GM19468 (cell line): ENCODE measurements at regions not wholly inside any gene's neighbourhood (a gene's known extent, or its start where the extent isn't known, plus 50 kb on each side); places are given as distances from the start of the nearest gene placed in this dataset.

Experiments used
- ATAC-seq: cut with Tn5 transposase; IDR thresholded peaks from one replicate; pipeline ENCODE4 v1.9.1; 2021; ENCODE audit warnings: mild to moderate bottlenecking, moderate library complexity, moderate number of reproducible peaks; ENCODE audit not compliant: unreplicated experiment; ENCODE audit errors: extremely low read depth

DNA sequence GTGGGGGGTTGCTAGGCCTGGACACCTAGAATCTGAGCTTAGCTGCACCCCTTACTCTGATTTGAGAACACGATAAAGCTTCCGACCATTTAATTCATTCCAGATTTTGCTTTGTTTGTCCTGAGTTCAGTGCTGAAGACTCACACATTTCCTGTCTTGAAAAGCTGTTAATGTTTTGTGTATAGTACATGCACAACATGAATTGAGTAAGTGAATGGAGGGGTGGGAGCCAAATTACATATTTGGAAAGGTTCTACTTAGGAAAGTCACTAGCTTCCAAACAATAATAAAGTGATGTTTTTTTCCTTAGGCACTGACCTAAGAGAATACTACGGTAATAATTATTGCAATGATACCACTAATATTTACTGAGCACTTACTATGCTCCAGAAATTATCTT, 955.2 kb upstream of the NR2F2 start:
- ATAC-seq: no peak

DNA sequence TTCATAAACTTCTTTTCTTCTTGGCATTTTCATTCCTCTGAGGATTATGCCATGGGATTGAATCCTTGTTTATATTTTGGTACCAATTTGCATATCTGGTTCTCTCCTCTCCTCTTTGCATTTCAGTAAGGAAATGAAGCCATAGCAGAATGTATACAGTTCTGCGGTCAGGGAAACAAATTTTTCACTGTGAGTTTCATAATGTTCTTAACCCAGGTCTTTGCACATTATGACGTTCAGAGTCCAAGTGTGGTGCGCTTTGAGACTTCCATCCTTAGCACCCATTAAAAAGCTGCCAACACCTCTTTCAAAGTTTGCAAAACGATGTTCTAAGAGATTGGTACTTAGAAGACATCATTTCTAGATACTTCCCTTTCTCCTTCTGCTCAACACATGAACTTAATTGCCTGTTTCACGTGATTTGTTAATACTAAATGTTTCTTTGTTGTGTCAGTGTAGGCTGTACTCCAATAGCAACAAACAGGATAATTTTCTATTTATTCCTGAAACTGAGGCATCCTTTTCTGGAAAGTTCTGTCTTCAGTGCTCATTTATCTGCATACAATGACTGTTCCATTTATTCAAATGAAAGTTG, 953.1 kb upstream of the NR2F2 start:
- ATAC-seq: no peak

DNA sequence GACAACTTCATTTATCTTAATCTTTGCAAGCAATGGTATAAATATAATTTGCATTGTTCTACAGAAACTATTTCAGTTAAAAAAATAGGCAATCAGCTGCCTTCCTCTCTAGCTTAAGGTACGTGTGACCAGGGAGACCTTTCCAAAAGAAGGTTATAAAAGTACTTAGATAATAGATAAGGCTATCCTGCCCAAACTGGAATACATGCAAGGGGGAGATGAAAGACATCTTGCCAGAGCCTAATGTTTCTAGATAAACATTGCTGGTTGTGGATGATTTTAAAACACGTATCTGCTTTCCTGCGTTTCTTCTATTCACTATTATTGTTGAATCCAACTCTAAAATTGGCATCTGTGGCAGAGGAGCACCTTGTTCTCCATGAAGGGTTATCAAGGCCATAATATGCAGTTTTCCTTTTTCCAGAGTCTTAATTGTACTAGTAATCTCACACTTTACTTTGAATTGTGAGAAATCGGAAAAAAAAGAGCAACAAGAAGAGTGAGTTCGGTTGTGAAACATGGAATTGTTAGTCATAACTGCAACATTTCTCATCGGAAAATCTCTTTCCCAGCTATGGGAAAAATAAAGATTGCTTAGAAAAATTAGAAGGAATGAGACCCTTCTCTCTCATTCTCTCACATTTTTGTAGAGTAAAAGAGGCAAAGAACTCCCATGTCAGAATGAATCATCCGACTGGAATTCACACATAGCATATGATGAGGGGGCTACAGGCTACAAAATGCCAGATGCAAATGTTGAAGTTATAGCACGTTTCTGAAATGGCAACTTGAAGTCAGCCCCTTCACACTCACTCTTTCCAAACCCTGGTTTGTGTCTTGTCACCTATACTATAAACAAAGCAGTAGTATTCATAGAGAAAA, 936.1 kb upstream of the NR2F2 start:
- ATAC-seq: no peak

GRCh38 chr15:95400428-95400827, 930.1 kb upstream of the NR2F2 start:
- no peak for ATAC-seq

GRCh38 chr15:95401587-95401986, 928.9 kb upstream of the NR2F2 start:
- ATAC-seq: no peak

DNA sequence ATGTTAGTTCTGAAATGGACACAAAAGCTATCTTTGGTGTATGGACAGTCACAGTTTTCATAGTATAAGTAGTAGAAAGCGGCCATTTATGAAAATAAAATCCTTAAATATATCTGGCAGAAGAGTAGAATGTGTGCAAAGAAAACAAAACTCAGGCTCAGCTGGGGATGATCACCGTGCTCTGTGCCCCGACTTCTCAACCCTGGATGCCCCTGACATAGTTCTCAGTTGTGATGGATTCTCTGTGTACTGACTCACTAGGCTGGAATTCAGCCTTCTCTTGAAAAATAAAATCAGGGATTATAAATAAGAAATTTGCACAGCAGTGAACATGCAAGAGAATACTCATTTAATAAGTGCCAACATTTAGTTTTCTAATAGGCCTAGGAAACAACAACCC, 925.1 kb upstream of the NR2F2 start:
- ATAC-seq: no peak

DNA sequence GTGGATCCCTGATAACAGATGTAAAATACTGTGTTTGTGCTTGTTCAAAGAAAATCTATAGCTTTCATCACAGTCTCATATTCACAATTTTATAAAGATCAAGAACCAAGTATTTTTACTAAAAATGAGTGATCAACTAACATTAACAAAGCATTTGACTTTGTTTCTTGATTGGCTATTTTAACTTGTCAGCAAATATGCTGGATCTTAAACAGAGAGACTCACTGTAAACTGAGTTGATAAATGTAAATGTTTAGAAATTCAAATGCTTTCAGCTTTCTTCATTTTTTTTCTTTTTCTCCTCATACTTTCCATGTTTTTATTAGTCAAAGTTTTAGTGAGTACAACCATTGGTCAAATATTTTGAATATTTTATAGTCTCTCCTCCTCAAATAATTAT, 923.0 kb upstream of the NR2F2 start:
- no peak for ATAC-seq

DNA sequence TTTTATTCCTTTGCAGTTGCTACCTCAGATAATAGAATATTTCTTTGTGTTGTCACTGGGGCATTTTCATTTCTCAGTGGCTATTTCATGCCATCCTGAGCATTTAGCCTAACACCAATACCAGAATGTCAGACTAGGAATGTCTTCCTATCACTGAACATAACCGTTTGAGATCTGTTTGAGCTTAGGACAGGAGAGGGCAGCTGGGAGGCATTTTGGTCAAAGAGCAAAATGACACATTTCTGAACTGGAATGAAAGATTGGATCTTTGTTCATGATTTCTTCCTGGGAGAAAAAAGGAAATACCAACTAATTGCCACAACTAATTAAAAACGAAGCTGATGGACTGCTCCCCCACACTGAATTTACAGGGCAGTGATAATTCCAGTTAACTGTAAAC, 921.3 kb upstream of the NR2F2 start:
- ATAC-seq: no peak

DNA sequence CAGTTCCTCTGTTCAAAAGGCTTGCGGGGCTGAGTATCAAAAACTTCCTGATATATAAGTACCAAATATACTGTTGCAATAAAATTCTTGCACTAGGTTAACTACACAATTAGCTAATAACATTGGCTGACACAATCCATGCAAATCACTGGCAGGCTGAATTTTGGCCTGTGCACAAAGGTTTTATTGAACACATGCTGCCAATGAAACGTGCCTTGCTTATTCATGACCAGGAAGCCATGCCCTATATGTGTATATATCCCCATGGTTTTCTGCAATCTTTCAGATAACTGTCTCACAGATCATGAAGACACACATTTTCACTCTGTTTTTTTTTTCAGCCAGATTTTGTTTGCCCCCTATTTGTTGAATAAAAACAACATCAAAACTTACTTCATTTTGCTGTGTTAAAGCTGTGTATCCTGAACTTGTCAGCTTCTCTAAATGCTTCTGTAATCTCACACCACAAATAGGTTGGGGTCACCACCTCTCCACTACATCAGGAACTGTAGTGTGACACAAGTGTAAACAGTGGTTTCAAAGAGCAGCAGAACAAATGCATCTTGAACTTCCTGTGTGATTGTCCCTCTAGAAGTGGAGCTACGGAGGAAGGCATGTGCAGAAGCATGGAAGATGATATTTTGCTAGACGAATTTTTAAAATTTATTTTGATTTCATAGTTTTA, 920.7 kb upstream of the NR2F2 start:
- ATAC-seq: no peak

- no peak for ATAC-seq
Observed at GRCh38 chr15:95410757-95411156, 919.7 kb upstream of the NR2F2 start.

DNA sequence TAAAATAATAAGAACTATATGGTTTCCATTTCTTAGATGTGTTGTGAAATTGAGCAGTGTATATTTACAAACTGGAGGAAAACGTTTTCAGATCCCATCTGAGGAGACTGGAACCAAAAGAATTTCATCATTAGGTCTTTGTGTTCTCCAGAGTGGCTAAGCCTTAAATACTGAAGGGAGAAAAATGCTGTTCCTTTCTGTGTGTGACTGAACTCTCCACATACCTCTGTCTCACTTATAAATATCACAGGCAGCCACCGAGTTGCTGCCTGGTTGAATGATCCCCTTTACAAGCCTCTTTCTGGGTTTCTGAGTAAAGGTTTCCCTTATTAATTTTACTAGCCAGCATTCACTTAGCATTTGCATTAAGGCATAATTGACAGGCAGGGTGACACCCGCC, 913.9 kb upstream of the NR2F2 start:
- no peak for ATAC-seq

- no peak for ATAC-seq
Observed at GRCh38 chr15:95417761-95418160, 912.7 kb upstream of the NR2F2 start.

DNA sequence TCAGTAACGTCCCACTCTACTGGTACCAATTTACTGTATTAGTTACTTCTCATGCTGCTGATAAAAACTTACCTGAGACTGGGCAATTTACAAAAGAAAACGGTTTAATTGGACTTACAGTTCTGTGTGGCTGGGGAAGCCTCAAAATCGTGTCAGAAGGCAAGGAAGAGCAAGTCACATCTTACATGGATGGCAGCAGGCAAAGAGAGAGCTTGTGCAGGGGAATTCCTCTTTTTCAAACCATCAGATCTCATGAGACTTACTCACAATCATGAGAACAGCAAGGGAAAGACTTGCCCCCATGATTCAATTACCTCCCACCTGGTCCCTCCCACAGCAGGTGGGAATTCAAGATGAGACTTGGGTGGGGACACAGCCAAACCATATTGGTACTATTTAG, 908.2 kb upstream of the NR2F2 start:
- no peak for ATAC-seq

- no peak for ATAC-seq
Observed at GRCh38 chr15:95425859-95426258, 904.6 kb upstream of the NR2F2 start.

DNA sequence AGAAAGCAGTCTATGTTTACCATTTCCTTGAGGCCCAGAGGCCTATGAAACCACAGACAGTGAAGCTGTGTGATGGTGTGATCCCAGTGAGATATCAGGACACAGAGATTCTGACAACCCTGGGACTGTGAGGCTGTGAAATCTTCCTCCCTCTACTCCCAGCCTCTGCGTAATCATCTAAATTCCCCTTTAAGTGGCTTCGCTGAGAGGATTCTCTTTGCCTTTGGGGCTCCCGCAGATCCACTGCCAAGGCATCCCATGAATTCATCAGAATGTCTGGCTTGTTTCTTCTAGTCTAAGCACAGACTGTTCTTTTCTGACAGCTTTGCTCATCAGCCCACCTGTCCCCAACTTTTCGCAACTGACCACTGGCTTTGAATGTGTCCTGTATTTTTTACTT, 901.2 kb upstream of the NR2F2 start:
- ATAC-seq: no peak

DNA sequence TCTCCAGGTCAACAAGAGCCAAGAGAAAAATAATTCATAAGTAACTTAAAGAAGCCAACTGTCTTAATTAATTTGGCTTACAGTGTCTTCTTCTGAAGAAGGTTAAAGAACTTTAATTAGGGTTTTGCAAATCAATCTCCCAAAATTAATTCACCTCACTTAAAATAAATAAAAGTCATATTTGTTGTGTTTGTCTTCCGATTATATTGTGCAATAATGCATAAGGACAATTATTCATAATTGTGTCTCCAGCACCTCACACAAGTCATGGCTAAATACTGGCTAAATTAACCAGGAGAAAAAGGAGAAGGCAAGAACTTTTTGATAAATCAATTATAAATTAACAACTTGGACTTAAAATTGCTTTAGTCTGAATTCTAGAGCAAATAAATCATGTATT, 899.0 kb upstream of the NR2F2 start:
- no peak for ATAC-seq

DNA sequence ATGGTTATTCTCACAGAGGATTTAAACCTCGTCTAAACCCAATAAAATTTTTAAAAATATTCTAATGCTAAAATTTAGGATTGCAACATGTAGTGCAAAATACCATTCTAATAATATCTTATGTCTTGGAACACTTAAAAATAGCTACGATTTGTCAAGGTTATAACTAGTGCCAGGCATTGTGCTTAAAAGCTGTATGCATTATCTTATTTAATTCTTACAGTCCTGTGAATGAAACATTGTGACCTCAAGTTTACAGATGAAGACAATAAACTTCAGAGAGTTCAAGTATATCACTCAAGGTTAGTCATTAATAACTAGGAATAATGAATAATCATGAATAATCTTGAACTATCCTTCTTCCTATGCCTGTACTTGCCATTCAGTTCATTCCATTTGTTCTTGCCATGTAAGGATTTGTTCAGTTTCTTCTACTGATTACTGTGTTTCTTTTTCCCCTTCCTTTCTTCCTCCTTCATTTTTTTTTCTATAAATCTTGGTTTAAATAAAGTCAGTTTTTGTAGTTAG, 897.6 kb upstream of the NR2F2 start:
- ATAC-seq: no peak

DNA sequence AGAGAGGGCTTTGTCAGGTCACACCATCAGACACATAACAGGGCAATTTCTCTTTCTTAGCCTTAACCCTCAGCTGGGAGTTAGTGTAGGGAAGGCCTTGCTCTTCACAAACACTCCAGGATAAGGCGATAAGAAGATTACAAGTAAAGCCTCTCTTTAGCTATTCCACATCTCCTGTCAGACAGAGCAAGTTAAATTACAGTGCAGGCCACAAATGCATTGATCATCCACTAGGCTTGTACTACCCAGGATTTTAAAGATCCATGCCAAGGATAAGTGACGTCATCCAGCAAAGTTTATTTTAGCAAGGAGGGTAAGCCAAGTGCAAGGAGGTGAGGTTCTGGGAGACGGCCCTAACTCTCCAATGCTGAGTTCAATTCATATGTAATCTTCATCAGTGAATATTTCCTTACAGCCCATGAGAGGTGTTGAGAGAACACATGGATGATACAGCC, 890.6 kb upstream of the NR2F2 start:
- no peak for ATAC-seq

DNA sequence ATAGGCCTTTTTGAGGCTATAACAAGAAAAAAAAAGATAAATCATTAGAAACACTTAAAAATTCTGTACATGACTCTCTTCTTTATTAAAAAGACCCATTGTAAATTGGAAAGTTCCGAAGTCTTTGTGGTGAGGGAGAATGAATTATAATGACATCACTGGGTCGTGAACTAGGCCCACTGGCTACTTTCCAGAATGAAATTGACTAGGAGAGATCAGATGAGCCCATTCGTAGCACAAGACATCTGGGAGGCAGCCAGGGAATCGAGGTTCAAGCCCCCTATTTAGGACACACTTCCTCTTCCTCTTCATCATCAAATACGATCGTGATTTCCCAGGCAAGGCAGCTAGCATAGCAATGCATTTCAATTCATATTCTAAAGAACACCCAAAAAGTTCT, 889.8 kb upstream of the NR2F2 start:
- ATAC-seq: no peak

DNA sequence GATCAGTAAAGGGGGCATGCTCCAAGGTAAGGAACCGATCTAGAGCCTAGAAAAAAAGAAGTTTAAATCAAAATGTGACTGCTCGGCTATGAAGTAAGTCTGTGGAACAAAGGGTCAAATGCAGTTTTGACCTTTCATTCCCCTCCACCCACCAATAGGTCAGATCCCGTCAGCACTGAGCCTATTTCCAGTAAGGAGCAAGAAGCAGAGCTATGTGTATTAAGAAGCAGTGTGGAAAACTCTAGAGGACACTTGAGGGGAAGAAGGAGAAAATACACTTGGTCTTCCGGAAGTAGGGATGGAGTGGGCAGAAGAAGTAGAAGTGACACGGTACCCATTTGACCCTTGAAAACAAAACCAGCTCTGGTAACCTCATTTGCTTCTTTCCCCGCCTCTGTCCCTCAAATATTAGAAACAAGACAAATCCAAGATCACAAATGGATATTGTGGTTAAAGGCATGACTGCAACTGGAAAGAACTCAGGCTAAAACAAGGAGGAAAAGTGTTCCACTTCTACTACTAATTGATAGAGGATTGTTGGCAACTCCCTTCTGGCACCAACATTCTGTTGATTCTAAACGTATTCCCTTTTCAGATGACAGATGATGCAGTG, 888.3 kb upstream of the NR2F2 start:
- ATAC-seq: no peak

DNA sequence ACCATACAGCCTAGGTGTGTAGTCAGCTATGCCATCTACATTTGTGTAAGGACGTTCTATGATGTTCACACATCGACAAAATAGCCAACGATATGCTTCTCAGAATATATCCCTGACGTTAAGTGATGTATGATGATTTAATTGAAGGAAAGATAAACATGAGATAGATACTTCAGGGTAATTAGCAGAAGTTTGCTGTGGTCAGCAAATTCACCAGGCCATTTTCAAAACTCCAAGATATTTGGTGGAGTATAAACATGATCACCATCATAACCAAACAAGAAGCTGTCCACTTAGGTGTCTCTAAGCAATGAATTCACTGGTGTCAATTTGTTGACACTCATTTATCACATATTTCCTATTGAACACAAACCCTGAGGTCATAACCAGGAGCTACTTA, 885.6 kb upstream of the NR2F2 start:
- no peak for ATAC-seq
